BLaER1 treated with 17β-estradiol and CSF1 and Interleukin-3, amounts not matched to agents 10 nM and 100 nM (cell line): ENCODE measurements at regions not wholly inside any gene's neighbourhood (a gene's known extent, or its start where the extent isn't known, plus 50 kb on each side); places are given as distances from the start of the nearest gene placed in this dataset.

ENCODE experiments used
- H3K27ac ChIP-seq, 11 experiments: shearing (Covaris generic); formaldehyde crosslinking; 2 replicates each; pipeline ENCODE4 v1.8.1; 2022
- H3K27me3 ChIP-seq, 11 experiments: shearing (Covaris generic); formaldehyde crosslinking; 2 replicates each; pipeline ENCODE4 v1.8.1; 2022
- H3K36me3 ChIP-seq, 11 experiments: shearing (Covaris generic); formaldehyde crosslinking; 2 replicates each; pipeline ENCODE4 v1.8.1; 2022
- H3K4me1 ChIP-seq, 10 experiments: shearing (Covaris generic); formaldehyde crosslinking; 2 replicates each; pipeline ENCODE4 v1.8.1; 2022
- H3K4me2 ChIP-seq, 11 experiments: shearing (Covaris generic); formaldehyde crosslinking; 2 replicates each; pipeline ENCODE4 v1.8.1; 2022
- H3K4me3 ChIP-seq, 10 experiments: shearing (Covaris generic); formaldehyde crosslinking; 2 replicates each; pipeline ENCODE4 v1.8.1; 2022
- H3K9ac ChIP-seq, 11 experiments: shearing (Covaris generic); formaldehyde crosslinking; 2 replicates each; pipeline ENCODE4 v1.8.1; 2022
- H3K9me3 ChIP-seq, 11 experiments: shearing (Covaris generic); formaldehyde crosslinking; replicated peaks in 1 of 11; 2 replicates each; pipeline ENCODE4 v1.8.1; 2022
- H4K20me1 ChIP-seq, 11 experiments: shearing (Covaris generic); formaldehyde crosslinking; 2 replicates each; pipeline ENCODE4 v1.8.1; 2022
- Cebpa-rat ChIP-seq, 11 experiments: shearing (Covaris generic); IDR thresholded peaks; 2 replicates each; pipeline ENCODE4 v1.8.1; 2022

GRCh38 chr14:101033446-101034165 lies 130.1 kb upstream of the RTL1 start:
- Histone ChIP-seq H3K36me3 (no peaks in the 10 kb centered on the region), H3K4me2 (no peak overlapping the region), H3K9me3 (no peaks in the 10 kb centered on the region; a peak in 1 of 22 replicates), H3K9ac (no peak overlapping the region), H3K27me3 (no peaks in the 10 kb centered on the region), H3K4me1 (no peaks in the 10 kb centered on the region), H4K20me1 (no peaks in the 10 kb centered on the region), H3K27ac (no peak overlapping the region), H3K4me3 (no peak overlapping the region)
- TF ChIP-seq Cebpa-rat (IDR thresholded peaks at IDR 0.05), result no peak

- H3K9me3 ChIP-seq, result peaks cover 0 to 10% (median under 1%) of the 10 kb centered on the region in 11 experiments; a peak in 5 of 22 replicates
- no peaks in the 10 kb centered on the region for H4K20me1 ChIP-seq
- no peaks in the 10 kb centered on the region for H3K4me1 ChIP-seq
- H3K4me2 ChIP-seq, result no peak overlapping the region
- H3K27ac ChIP-seq, result no peak overlapping the region
- H3K36me3 ChIP-seq, result no peaks in the 10 kb centered on the region
- no peaks in the 10 kb centered on the region for H3K27me3 ChIP-seq
- no peak for TF ChIP-seq Cebpa-rat (IDR thresholded peaks at IDR 0.05)
- H3K9ac ChIP-seq, result no peak overlapping the region
- H3K4me3 ChIP-seq, result no peak overlapping the region
Measured at GRCh38 chr14:101034986-101035385, 131.5 kb upstream of the RTL1 start.

GRCh38 chr14:101035466-101036225 lies 132.1 kb upstream of the RTL1 start:
- no peaks in the 10 kb centered on the region for H4K20me1 ChIP-seq
- H3K36me3 ChIP-seq, result no peaks in the 10 kb centered on the region
- no peak overlapping the region for H3K4me2 ChIP-seq
- H3K4me3 ChIP-seq, result no peak overlapping the region
- H3K9ac ChIP-seq, result no peak overlapping the region
- H3K27ac ChIP-seq, result no peak overlapping the region
- no peaks in the 10 kb centered on the region for H3K27me3 ChIP-seq
- no peak for TF ChIP-seq Cebpa-rat (IDR thresholded peaks at IDR 0.05)
- no peaks in the 10 kb centered on the region for H3K4me1 ChIP-seq
- H3K9me3 ChIP-seq, result peaks cover 0 to 15% (median 4%) of the 10 kb centered on the region in 11 experiments; a peak in 6 of 22 replicates

- no peak overlapping the region for H3K9ac ChIP-seq
- H4K20me1 ChIP-seq, result no peaks in the 10 kb centered on the region
- H3K27ac ChIP-seq, result no peak overlapping the region
- no peak overlapping the region for H3K4me3 ChIP-seq
- no peaks in the 10 kb centered on the region for H3K27me3 ChIP-seq
- H3K36me3 ChIP-seq, result no peaks in the 10 kb centered on the region
- H3K9me3 ChIP-seq, result peaks cover 0 to 17% (median 4%) of the 10 kb centered on the region in 11 experiments; a peak in 7 of 22 replicates
- H3K4me2 ChIP-seq, result no peak overlapping the region
- H3K4me1 ChIP-seq, result no peaks in the 10 kb centered on the region
- TF ChIP-seq Cebpa-rat (IDR thresholded peaks at IDR 0.05), result no peak
Measured at GRCh38 chr14:101037021-101037817, 133.7 kb upstream of the RTL1 start.

- TF ChIP-seq Cebpa-rat (IDR thresholded peaks at IDR 0.05), result no peak
Measured at GRCh38 chr14:101039031-101039754, 135.7 kb upstream of the RTL1 start.

DNA sequence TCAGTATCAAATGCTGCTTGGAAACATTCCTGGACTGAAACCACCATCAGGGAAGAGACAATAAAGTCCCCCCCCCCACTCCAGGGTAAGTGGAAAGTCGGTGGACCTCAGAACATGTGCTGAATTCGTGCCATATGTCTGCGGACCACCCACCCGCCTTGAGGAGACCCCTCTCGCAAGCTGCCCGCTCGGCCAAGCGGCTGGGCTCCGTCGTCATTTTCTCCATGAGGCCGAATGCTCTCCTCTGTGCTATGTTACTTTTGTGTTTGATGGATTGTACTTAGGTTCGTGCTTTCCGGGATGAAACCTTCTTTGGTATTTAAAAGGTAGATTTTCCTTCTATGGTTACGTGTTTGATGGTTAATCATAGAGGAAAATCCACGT lies 136.2 kb upstream of the RTL1 start:
- Histone ChIP-seq H3K4me2 (no peak overlapping the region), H3K27me3 (no peaks in the 10 kb centered on the region), H3K4me1 (no peaks in the 10 kb centered on the region), H4K20me1 (no peaks in the 10 kb centered on the region), H3K9ac (no peak overlapping the region), H3K9me3 (peaks cover 0 to 17% (median 4%) of the 10 kb centered on the region in 11 experiments; a peak in 7 of 22 replicates), H3K27ac (no peak overlapping the region), H3K4me3 (no peak overlapping the region), H3K36me3 (no peaks in the 10 kb centered on the region)
- TF ChIP-seq Cebpa-rat (IDR thresholded peaks at IDR 0.05), result no peak

More at GRCh38 chr14:101039031-101039754, 135.7 kb upstream of the RTL1 start:
- Histone ChIP-seq H3K4me1 (no peaks in the 10 kb centered on the region), H3K4me2 (no peak overlapping the region), H4K20me1 (no peaks in the 10 kb centered on the region), H3K4me3 (no peak overlapping the region), H3K27ac (no peak overlapping the region), H3K9me3 (peaks cover 0 to 17% (median 4%) of the 10 kb centered on the region in 11 experiments; a peak in 7 of 22 replicates), H3K9ac (no peak overlapping the region), H3K27me3 (no peaks in the 10 kb centered on the region), H3K36me3 (no peaks in the 10 kb centered on the region)

DNA sequence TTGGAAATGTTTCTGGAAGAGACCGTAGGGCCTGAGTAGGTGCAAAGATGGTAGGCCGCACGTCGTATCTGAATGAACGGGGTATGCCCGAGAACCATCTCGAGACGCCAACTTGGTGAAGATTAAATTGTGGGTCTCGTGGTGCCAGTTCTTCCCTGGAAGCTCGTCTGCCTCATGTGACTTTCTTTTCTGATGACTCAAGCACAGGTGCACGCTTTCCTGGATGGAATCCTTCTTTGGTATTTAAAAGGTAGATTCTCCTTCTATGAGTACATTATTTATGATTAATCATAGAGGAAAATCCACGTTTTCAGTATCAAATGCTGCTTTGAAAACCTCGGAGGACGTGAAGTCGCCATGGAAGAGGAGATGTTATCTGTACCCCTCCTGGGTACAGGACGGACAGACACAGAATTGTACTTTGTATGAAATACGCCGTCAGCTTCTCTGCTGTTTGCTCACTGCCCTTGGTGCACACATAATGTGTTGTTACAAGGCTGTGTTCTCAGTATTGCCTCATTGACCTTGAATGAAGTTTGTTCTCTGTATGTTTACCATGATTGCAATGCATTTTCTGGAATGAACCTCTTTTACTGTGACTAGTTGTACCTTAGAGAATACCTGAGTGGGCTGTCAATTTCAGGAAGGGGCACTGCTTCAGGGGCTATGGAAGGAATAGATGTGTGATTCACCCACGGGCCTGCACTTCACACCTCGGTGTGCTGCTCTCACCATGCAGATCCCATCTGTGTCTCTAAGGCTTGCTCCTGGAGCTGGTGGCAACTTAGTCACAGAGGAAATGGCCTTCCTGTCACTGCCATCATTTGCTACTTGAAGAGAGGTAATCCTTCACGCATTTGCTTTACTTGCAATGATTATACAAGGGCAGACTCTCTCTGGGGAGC lies 137.3 kb upstream of the RTL1 start:
- H4K20me1 ChIP-seq, result no peaks in the 10 kb centered on the region
- TF ChIP-seq Cebpa-rat (IDR thresholded peaks at IDR 0.05), result no peak
- no peaks in the 10 kb centered on the region for H3K4me1 ChIP-seq
- no peak overlapping the region for H3K4me3 ChIP-seq
- no peak overlapping the region for H3K27ac ChIP-seq
- H3K36me3 ChIP-seq, result no peaks in the 10 kb centered on the region
- H3K9me3 ChIP-seq, result peaks cover 0 to 18% (median 4%) of the 10 kb centered on the region in 11 experiments; a peak in 7 of 22 replicates
- no peak overlapping the region for H3K9ac ChIP-seq
- no peak overlapping the region for H3K4me2 ChIP-seq
- no peaks in the 10 kb centered on the region for H3K27me3 ChIP-seq

GRCh38 chr14:101043891-101044290 lies 140.4 kb upstream of the RTL1 start:
- Histone ChIP-seq H3K36me3 (no peaks in the 10 kb centered on the region), H3K4me3 (no peak overlapping the region), H3K9ac (no peak overlapping the region), H3K27me3 (no peaks in the 10 kb centered on the region), H3K4me2 (no peak overlapping the region), H4K20me1 (no peaks in the 10 kb centered on the region), H3K4me1 (no peaks in the 10 kb centered on the region), H3K9me3 (peaks cover 0 to 22% (median 8%) of the 10 kb centered on the region in 11 experiments; a peak in 8 of 22 replicates), H3K27ac (no peak overlapping the region)
- no peak for TF ChIP-seq Cebpa-rat (IDR thresholded peaks at IDR 0.05)
